Right lobe of liver (tissue), 4 donors: ENCODE measurements at regions not wholly inside any gene's neighbourhood (a gene's known extent, or its start where the extent isn't known, plus 50 kb on each side); places are given as distances from the start of the nearest gene placed in this dataset.

Experiments
- CTCF ChIP-seq, 4 donors: fragments of 200-600 bp in 3 of 4; fragments of 450-650 bp in 1 of 4; IDR thresholded peaks; one replicate each; pipeline versions ENCODE4 v1.5.1 to v1.8.0; 2016 to 2022; ENCODE audit warnings: antibody characterized with exemption in 4 of 4, mild to moderate bottlenecking in 2 of 4
- POLR2A ChIP-seq: fragments of 450-650 bp; IDR thresholded peaks from one replicate; pipeline ENCODE4 v1.6.1; 2017; ENCODE audit warnings: antibody characterized with exemption, mild to moderate bottlenecking
- donor health status: DM: no; HTN: no; CAD: no.
- donor health status: DM: no; HTN: no; CAD: no.
- donor health status: DM: no; HTN: yes; CAD: no.

GRCh38 chr1:87930796-87931195, 602.1 kb downstream of the LMO4 start:
- no peak for TF ChIP-seq CTCF (IDR thresholded peaks at IDR 0.05)
- TF ChIP-seq POLR2A: no peak
